ENCODE measurements at regions not wholly inside any gene's neighbourhood (a gene's known extent, or its start where the extent isn't known, plus 50 kb on each side); places are given as distances from the start of the nearest gene placed in this dataset.
A peak's percentile ranks its signal among the peaks of the same experiment; 100 is the strongest.
"Not testable (repeated sequence)": the region's sequence is repeated elsewhere in the genome, so short reads cannot be mapped to it uniquely, and the experiment has no call there.

DNA sequence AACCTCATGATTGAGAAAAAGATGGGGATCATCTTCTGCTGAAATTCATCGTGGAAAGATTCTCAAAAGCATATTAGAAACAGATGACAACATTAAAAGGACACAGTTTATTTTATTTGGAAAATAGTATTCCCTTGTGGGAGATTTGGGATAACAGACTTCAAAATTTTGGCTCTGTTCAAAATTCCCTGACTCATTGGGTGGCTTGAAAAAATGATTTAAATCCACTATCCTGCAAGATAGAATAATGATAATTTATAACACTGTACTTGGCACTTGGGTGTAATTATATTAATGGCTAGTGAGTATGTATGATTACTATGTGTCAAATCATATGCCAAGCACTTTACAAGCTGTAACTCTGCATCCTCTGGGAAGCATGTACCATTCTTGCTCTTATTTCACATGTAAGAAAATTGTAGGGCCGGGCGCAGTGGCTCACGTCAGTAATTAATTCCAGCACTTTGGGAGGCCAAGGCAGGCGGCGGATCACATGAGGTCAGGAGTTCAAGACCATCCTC, 128.8 kb downstream of the LMNTD1 start:
- no peak for DNase-seq (ENCODE audit: low read depth, low spot score)

GRCh38 chr12:25423355-25424050, 129.6 kb downstream of the LMNTD1 start:
- no peak overlapping the region for H3K27ac ChIP-seq
- DNase-seq (ENCODE audit: low read depth, low spot score) = no peak

More for the DNA sequence above, 128.8 kb downstream of the LMNTD1 start:
- no peak overlapping the region for H3K27ac ChIP-seq

- DNase-seq (ENCODE audit: low read depth, low spot score) = no peak
- H3K27ac ChIP-seq = no peak overlapping the region
Measured at GRCh38 chr12:25422241-25422640, 130.8 kb downstream of the LMNTD1 start.

DNA sequence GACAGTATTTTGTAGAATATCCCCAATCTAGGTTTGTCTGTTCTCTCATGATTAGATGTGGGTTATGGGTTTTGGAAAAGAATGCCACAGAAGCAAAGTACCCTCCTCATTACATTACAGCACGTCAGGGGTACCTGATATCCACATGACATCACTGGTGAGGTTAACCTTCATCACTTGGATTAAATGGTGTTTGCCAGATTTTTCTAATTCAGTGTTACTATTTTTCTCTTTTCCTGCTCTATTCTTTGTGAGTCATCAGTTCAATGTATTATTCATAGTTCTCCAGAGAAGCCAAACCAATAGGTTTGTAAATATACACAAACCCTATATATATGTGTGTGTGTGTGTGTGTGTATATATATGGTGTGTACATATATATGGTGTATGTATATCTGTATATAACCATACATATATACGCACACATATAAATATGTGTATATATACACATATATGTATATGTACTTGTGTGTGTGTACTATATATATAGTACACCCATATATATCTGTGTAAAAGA, 131.4 kb downstream of the LMNTD1 start:
- DNase-seq (ENCODE audit: low read depth, low spot score) = no peak
- H3K27ac ChIP-seq = no peak overlapping the region

GRCh38 chr12:25420116-25420515, 133.0 kb downstream of the LMNTD1 start:
- DNase-seq (ENCODE audit: low read depth, low spot score) = no peak
- H3K27ac ChIP-seq = no peak overlapping the region

GRCh38 chr12:25419595-25419994, 133.5 kb downstream of the LMNTD1 start:
- no peak overlapping the region for H3K27ac ChIP-seq
- DNase-seq (ENCODE audit: low read depth, low spot score) = no peak

DNA sequence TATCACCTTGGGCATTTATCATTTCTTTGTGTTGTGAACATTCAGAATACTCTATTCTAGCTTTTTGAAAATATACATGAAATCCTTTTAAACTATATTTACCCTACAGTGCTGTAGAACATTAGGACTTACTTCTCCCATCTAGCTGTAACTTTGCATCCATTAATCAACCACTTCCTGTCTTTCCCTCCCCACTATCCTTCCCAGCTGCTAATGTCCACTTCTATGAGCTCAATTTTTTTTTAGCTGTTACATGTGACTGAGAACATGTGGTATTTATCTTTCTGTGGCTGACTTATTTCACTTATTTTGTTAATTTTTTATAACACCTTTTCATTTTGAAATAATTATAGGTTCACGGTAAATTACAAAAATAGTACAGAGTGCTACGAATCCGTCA, 136.0 kb downstream of the LMNTD1 start:
- no peak for DNase-seq (ENCODE audit: low read depth, low spot score)
- no peak overlapping the region for H3K27ac ChIP-seq

DNA sequence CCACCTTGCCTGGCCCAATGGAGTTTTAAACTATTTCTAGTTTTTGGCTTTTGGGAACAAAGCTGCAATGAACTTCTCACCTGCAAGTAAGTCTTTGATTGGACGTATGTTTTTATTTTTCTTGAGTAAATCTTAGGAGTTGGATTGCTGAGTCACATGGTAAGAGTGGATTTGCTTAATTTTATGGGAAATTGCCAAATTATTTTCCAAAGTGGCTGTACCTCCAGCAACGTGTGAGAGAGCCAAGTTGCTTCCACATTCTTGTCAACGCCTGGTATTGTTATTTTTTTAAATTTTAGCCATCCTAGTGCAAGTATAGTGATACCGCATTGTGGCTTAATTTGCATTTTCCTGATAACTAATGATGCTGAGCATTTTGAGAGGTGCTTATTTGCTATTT, 136.6 kb downstream of the LMNTD1 start:
- no peak for DNase-seq (ENCODE audit: low read depth, low spot score)
- H3K27ac ChIP-seq = no peak overlapping the region

GRCh38 chr12:25415004-25415403, 138.1 kb downstream of the LMNTD1 start:
- DNase-seq (ENCODE audit: low read depth, low spot score) = no peak
- H3K27ac ChIP-seq = no peak overlapping the region

DNA sequence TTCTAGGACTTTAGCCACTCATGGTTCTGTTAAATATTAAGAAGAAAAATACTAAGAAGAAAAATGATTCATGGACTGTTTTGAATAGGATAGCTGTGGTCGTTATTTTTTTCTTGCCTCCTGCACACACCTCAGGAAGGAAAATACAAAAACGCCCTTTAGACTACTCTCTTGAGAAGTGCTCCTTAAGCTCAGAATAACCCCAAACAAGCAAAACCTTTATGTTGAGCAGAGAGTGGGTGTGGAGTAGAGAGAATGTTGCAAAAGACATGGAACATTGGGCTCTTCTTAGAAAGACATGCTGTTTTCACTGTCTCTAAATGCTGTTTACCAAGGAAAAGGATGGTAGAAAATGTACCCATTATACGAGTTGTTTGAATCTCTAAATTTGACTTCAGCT, 140.3 kb downstream of the LMNTD1 start:
- no peak for DNase-seq (ENCODE audit: low read depth, low spot score)
- H3K27ac ChIP-seq = no peak overlapping the region

DNA sequence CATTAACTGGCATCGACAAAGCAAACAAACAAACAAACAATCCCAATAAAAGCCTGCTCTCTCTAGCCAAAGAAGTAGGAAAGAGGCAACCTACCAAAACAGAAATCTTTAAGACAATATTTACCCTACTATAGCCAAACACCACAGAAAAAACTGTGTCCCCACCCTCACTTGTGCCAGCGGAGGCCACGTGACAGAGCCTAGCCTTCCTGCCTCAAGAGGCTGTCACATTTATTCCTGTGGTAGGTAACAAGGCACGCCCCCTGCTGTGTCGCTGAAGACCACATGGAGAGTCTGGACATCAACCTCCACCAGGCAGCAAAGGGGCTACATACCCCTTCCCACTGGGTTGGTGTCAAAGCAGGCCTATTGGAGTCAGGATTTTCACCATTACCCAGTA, 148.1 kb downstream of the LMNTD1 start:
- H3K27ac ChIP-seq = no peak overlapping the region
- DNase-seq (ENCODE audit: low read depth, low spot score) = no peak

GRCh38 chr12:25401547-25402345, 151.0 kb upstream of the KRAS start:
- no peak overlapping the region for H3K27ac ChIP-seq

DNA sequence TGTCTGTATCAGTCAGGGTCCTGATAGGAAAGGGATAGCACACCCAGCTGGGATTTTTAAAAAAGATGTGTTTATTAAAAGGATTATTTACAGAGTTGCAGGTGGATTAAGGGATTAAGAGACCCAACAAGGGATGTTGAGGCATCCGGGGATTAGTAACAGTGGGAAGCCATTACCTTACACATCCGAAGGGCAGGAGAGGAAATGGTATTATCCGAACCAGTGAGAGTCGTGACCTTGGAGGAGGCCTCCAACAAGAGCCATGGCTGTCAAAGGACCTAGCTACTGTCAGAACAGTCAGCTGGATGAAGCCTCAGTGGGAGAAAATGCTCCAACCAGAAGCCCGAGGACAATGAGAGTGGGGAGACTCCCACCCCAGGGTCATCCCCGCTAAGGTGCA, 146.3 kb upstream of the KRAS start:
- no peak for DNase-seq (ENCODE audit: low read depth, low spot score)

More at GRCh38 chr12:25401547-25402345, 151.0 kb upstream of the KRAS start:
- DNase-seq (ENCODE audit: low read depth, low spot score) = no peak

GRCh38 chr12:25395227-25395626, 144.5 kb upstream of the KRAS start:
- no peak for DNase-seq (ENCODE audit: low read depth, low spot score)
- no peak overlapping the region for H3K27ac ChIP-seq

More for the DNA sequence above, 146.3 kb upstream of the KRAS start:
- no peak overlapping the region for H3K27ac ChIP-seq

DNA sequence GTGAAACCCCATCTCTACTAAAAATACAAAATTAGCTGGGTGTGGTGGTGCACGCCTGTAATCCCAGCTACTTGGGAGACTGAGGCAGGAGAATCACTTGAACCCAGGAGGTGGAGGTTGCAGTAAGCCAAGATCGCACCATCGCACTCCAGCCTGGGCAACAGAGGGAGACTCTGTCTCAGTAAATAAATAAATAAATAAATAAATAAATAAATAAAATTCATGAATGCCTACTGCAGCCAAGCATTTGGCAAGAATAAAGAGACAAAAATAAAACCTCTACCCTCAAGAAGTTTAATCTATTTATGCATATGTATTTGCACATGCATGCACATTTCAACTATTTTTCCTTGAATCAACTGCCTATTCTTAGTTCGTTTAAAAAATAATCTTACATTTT, 144.0 kb upstream of the KRAS start:
- DNase-seq (ENCODE audit: low read depth, low spot score); H3K27ac ChIP-seq: not testable (repeated sequence)

DNA sequence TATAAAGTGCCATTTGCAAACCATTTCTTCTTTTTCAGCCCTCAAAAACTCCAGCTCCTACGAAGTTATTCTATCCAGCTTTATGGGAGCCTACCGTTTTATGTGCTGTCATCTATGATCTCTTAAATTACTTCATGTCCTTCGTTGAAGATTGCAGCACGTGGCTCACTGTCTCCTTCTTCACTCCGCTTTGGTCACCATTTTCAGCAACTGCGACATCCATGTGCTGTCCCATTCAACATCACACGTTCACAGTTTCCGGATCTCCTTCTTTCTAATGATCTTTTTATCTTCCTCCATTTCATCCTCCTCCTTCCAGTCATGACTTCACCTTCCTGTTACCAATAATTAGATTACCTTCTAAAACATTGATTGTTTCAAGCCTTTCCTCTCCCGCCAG, 143.3 kb upstream of the KRAS start:
- no peak overlapping the region for H3K27ac ChIP-seq
- no peak for DNase-seq (ENCODE audit: low read depth, low spot score)

GRCh38 chr12:25391346-25391745, 140.6 kb upstream of the KRAS start:
- DNase-seq (ENCODE audit: low read depth, low spot score); H3K27ac ChIP-seq: not testable (repeated sequence)

- DNase-seq (ENCODE audit: low read depth, low spot score) = no peak
- H3K27ac ChIP-seq = no peak overlapping the region
Measured at GRCh38 chr12:25388183-25388582, 137.5 kb upstream of the KRAS start.

GRCh38 chr12:25387732-25388050, 137.0 kb upstream of the KRAS start:
- no peak for DNase-seq (ENCODE audit: low read depth, low spot score)
- no peak overlapping the region for H3K27ac ChIP-seq

DNA sequence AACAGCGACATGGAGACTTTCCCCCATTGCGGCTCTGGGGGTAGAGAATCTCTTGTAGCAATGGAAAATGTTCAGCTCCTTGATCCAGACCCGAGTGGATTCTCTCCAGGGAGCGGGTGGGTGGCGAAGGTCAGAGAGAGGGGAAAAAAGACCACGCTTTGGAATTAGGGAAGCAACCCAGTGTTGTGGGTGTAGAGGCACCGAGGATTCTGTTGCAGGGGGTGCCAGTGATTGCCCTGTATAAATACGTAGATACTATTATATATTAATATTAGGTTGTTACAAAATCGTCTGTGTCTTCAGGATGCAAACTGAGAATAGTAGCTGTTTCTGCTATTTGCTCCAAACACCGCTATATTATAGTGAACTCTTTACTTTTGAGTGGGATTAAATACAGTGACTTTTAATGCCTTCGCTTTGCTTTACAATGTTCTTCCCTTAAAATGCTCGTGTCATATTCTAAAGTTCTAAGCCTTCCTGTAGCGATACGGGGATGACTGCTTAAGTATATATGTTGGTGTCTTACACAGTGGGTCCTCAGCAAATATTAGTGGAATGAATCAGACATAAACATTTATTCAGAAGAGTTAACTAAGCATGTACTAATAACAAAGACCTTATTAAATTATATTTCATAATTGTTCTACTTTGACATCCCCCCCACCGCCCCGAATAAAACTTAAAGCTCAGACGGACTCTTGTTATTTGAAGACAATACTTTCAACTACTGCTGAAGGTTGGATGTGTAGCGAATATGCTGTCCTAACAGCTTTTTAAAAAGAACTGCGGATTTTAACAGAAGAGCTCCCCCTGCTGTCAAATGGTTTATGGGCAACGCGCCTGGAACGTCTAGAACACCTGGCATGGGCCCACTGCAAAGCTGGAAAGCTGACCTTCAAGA, 136.4 kb upstream of the KRAS start:
- peak overlapping the region; percentile 83 for H3K27ac ChIP-seq
- DNase-seq (ENCODE audit: low read depth, low spot score) = peak; percentile 37
